COLO668 (cell line): ENCODE measurements at regions not wholly inside any gene's neighbourhood (a gene's known extent, or its start where the extent isn't known, plus 50 kb on each side); places are given as distances from the start of the nearest gene placed in this dataset.
"Not testable (repeated sequence)": the region's sequence is repeated elsewhere in the genome, so short reads cannot be mapped to it uniquely, and the experiment has no call there.

Experiments used
- DNase-seq: peaks from one replicate; lab custom pipeline; 2025; ENCODE audit not compliant: unreplicated experiment; lab: John Stamatoyannopoulos, UW

DNA sequence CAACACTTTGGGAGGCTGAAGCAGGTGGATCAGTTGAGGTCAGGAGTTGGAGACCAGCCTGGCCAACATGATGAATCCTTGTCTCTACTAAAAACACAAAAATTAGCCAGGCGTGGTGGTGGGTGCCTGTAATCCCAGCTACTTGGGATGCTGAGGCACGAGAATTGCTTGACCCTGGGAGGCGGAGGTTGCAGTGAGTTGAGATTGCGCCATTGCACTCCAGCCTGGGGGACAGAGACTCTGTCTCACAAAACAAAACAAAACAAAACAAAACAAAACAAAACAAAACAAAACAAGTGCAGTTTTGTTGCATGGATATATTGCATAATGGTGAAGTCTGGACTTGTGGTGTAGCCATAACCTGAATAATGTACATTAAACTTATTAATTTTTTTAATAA, 133.6 kb upstream of the ZNF217 start:
- not testable (repeated sequence) for DNase-seq

DNA sequence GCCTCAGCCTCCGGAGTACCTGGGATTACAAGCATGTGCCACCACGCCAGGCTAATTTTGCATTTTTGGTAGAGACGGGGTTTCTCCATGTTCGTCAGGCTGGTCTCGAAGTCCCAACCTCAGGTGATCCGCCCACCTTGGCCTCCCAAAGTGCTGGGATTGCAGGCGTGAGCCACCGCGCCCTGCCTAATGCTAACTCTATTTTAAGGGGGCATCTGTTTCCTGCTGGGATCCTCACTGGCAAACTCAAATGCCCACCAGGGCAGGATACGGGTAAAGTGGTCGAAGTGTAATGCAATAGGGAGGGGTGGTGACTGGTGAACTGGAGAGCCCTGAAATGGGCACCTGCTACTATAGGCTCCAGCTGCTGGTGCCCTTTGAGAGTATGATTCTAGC, 131.9 kb upstream of the ZNF217 start:
- no peak for DNase-seq

DNA sequence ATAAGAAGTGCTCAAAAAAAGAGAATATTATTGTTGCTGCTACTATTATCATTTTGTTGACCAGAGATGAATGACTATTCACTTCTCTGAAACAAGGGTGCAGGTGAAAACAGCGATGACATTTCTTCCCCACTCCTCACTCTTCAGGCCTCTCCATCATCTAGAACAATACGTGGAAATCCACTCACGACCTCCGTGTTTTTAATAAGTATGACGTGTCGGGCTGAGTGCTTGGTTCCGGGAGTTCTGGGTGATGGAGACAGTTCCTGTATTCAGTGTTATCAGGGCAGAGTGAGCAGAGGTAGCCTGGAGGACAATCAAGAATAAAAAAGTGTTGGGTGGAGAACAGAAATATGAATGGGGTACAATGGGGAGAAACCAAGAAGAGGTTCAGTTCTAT, 130.0 kb upstream of the ZNF217 start:
- no peak for DNase-seq

DNA sequence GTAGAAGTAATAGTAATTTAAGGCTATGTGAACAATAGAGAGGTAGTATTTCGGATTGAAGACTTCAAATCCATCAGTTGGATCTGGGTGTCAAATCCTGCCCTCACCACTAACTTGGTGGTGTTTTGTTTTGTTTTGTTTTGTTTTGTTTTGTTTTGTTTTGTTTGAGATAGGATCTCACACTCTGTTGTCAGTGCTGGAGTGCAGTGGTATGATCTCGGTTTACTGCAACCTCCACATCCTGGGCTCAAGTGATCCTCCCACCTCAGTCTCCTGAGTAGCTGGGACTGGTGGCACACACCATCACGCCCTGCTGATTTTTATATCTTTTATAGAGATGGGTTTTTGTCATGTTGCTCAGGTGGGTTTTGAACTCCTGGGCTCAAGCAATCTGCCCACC, 129.4 kb upstream of the ZNF217 start:
- DNase-seq, result no peak

DNA sequence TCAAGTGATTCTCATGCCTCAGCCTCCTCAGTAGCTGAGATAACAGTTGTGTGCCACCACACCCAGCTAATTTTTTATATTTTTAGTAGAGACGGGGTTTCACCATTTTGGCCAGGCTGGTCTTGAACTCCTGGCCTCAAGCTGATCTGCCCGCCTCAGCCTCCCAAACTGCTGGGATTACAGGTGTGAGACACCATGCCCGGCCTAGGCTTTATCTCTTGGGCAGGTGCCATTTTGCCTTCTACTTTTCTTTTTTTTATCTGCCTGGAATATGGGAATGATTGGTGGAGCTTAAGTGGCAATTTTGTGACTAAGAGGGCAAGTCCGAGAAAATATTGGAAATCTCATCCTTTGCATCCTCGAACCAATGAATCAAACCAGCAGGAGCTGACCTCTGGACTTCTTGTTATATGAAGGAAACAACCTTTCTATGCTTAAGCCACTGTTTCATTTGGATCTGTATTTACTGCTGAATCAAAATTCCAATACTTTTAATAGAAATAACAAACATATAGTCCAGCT, 128.9 kb upstream of the ZNF217 start:
- no peak for DNase-seq

DNA sequence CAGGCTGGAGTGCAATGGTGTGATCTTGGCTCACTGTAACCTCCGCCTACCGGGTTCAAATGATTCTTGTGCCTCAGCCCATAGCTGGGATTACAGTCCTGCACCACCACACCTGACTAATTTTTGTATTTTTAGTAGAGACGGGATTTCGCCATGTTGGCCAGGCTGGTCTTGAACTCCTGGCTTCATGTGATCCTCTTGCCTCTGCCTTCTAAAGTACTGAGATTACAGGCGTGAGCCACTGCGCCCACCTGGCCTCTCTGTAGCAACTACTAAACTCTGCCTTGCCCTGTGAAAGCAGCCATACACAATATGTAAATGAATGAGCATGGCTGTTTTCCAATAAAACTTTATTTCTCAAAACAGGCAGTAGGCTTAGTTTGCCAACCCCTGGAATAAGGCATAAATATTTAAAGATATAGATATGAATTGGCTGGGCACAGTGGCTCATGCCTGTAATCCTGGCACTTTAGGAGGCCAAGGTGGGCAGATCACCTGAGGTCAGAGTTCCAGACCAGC, 127.9 kb upstream of the ZNF217 start:
- DNase-seq, result not testable (repeated sequence)

DNA sequence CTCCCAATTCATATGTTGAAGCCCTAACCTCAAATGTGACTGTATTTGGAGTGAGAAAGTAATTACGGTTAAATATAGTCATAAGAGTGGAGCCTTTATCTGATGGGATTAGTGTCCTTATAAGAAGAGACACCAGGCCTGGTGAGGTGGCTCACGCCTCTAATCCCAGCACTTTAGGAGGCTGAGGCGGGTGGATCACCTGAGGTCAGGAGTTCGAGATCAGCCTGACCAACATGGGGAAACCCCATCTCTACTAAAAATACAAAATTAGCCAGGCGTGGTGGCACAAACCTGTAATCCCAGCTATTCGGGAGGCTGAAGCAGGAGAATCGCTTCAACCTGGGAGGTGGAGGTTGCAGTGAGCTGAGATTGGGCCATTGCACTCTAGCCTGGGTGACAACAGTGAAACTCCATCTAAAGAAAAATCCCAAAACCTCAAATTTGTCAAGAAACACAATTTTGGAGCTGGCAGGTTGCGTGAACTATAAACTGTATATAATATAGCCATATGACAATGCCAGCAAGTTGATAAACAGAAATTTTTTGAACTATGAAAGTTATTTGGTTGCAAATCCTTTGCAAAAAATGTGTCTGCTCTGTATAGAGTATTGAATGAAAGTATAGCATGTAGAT, 125.6 kb upstream of the ZNF217 start:
- DNase-seq, result not testable (repeated sequence)

DNA sequence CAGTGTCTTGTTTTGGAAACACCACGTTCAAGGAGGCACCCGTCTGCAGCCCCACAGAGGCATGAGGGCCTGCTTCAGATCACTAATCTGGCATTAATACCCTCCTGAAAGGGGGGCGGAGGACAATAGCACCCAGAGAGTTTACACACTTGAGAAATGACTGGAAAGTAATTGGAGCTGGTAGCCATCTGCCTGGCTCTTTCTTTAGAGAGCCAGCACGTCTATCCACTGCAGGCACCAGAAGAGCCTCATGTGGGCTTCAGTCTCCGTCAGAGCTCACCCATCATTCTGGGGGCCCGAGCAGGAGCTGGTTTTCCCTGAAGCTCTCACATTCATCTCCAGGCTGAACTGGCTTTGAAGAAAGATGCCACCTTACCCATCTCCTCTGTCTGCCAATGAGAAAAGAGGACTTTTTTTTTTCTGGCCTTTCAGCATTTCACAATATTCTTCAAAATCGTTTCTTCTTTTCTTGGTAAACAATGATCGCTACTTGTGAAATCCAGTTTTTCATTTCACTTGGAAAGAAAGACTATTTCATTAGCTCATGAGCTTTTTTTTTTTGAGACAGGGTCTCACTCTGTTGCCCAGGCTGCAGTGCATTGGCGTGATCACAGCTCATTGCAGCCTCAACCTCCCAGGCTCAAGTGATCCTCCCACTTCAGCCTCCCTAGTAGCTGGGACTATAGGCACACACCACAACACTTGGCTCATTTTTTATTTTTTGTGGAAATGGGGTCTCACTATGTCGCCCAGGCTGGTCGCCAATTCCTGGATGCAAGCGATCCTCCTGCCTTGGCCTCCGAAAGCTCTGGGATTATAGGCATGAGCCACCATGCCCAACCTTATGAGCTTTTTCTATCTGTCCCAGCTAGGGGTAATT, 124.7 kb upstream of the ZNF217 start:
- no peak for DNase-seq

DNA sequence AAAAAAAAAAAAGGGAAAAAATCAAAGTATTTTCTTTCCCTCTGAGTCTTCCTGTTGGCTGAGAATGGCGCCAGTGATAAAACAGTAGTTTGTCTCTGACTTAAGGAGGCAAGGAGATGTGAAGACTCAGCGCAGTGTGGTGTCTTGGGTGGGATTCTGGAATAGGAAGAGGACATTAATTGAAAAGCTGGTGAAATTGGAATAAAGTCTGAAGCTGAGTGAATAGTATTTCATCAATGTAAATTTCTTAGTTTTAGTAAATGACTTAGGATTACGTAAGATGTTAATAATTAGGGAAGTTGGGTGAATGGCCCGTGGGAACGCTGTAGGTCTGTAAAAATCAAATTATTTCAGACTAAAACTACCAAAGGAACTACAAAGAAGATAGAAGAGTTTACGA, 122.8 kb upstream of the ZNF217 start:
- DNase-seq, result no peak

DNA sequence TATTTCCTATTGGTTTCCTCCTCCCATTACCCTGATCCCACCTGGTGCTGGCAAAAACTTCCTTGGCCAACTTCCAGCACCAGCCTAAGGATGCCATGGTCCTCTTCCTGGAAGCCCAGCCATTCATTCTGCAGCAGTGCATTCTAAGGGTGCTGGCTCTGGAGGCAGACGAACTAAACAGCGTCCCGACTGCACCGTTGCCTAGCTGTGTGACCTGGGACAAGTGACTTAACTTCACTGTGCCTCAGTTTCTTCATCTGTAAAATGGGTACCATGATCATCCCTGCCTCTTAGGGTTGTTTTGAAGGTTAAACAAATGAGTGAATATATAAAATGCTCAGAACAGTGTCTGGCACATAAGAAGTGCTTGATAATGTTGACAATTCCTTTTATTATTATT, 120.9 kb upstream of the ZNF217 start:
- no peak for DNase-seq

DNA sequence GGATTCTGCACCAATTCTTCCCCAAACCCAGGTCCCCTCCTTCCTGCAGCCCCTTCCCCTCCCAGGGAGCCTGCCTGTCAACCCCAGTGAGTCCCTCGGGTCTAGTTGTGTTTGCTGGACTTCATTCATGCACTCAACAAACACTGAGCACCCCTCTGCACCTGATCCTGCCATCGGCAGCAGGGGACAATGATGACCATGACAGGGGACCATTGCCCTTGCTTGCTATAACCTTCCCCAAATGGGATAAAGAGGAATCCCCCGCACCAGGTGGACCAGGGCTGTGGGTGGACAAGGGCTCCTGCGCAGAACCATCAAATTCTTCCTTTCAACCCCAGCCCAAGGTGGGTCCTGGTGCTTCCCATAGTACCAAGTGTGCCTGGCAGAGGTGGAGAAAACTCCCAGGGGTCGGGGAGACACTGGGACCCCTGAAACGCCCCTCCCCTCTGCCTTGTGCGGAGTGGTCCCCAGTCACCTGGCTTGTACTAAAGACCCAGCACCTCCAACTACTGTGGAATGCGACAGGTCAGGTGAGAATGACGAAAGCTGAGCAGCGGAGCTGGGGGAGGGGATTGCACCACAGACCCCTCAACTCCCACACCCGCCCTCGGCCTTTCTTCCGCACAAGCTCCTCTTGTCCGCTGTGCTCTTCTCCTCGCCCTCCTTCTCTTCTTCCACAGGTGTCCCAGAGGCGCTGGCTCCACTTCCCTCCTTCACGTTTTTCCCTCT, 119.9 kb upstream of the ZNF217 start:
- no peak for DNase-seq

DNA sequence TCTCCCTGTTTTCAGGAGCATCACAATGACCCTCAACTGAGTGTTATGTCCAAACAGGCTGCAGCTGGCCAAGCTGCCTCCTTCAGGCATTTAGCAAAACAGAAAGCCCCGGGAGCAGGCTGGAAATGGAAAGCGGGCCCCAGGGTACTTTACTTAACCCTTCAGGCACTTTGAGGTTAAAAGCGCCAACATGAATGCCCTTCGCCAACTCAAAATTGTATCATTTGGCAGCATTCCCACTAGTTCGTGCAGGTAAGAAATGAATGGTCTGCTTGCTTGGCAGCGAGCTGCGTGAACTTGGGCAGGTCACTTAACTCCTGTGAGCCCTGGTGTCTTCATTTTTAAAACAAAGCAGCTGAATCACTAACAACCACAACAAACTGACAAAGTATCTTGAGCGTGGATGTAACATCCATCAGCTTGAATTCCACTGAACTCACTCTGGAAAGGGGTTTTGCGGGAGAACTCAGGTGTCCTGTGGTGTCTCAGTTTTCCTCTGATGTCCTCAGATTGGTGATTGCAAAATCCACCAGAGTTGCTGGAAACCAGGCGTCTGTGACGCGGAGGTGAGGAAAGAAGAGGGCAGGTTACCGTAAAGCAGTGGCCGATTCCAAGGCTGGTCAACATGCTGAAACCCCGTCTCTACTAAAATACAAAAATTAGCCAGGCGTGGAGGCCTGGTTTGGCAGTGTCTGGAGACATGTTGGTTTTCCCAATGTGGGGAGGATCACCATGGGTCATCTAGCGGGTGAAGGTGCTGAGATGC, 118.8 kb upstream of the ZNF217 start:
- DNase-seq, result no peak

DNA sequence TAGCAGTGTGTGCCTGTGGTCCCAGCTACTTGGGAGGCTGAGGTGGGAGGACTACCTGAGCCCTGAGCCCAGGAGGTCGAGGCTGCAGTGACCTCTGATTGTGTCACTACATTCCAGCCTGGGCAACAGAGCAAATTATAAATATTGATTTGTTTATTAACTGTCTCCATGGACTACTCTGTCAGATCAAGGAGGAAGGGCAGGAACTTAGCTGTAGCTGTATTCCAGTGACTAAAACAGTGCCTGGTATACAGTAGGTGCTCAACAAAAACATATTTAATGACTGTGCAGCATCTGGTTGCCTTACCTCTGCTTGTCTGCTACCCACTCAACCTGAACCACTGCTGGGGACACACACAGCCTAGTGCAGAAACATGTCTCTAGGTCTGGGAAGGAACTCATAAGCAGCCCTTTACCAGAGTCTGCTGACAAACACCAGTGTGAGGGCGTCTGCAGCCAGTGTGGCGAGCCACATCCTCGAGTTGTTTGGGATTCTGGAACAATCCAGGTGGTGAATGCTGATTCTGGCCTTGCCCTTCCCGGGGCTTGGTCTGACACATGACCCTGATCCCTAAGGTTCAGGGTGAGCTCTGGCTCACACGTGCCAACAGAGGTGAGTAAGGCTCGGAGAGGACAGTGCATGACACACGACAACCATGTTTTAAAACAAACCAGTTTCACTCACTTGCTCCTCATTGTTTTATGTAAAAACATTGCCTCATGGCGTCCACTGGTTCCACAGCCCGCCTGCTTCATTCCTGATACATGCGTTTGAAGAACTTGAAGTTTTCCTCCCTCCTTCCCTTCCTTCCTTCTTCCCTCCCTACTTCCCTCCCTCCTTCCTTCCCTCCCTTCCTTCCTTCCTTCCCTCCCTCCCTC, 117.9 kb upstream of the ZNF217 start:
- DNase-seq, result no peak

DNA sequence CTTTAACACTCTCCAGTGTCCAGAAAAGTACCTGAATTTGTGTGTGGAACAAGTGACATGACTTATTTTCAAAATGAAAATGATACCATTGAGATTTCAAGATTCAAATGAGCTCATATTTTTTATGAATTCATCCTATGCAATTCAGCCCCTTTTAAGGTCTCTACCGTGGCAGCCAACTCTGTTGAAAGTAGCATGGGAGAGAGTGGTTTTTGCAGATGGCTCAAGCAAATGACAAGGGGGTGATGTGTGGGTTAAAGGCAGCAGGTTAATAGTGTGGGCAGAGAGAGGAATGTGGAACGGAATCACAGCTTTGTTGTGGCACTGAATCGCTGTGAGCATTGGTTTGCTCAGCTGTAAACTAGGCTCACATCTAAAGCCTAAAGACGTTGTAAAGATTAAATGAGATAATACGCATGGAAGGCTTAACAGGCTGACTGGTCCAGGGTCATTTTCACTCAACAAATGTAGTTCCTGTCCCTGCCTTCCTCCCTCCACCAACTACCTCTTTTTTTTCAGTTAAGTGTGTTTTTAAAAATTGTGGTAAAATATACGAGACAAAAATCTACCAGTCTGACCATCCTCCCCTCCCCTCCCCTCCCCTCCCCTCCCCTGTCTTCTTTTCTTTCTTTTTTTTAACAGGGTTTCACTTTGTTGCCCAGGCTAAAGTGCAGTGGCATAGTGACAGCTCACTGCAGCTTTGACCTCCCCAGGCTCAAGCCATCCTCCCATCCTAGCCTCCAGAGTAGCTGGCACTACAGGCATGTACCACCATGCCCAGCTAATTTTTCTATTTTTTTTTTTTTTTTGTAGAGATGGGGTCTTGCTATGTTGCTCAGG, 114.7 kb upstream of the ZNF217 start:
- no peak for DNase-seq

DNA sequence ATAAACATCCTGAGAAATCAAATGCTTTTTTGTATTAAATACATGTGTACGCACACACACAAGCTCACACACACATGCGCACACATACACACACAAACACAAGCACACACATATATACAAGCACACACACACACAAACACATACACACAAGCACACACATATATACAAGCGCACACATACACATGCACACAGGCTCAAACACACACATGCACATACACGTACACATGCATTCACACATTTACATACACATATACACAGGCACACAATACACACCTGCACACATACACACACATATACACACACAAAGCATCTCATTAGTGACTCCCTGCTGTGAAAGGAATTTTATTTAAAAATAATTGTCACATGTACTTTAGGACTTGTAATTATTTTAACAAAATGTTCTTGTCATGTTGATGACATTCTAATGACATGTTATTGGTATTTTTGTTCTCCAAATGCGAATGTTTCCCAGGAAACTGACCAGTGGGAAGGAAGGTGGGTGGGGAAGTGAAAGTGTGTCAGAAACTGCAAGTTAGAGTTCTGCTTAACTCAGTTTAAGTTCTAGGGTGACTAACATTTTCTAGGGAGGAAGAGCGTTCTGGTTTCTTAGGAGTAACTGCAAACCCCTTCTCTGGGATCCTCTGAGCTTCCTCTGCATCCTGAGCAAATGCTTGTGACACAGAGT, 113.9 kb upstream of the ZNF217 start:
- no peak for DNase-seq

DNA sequence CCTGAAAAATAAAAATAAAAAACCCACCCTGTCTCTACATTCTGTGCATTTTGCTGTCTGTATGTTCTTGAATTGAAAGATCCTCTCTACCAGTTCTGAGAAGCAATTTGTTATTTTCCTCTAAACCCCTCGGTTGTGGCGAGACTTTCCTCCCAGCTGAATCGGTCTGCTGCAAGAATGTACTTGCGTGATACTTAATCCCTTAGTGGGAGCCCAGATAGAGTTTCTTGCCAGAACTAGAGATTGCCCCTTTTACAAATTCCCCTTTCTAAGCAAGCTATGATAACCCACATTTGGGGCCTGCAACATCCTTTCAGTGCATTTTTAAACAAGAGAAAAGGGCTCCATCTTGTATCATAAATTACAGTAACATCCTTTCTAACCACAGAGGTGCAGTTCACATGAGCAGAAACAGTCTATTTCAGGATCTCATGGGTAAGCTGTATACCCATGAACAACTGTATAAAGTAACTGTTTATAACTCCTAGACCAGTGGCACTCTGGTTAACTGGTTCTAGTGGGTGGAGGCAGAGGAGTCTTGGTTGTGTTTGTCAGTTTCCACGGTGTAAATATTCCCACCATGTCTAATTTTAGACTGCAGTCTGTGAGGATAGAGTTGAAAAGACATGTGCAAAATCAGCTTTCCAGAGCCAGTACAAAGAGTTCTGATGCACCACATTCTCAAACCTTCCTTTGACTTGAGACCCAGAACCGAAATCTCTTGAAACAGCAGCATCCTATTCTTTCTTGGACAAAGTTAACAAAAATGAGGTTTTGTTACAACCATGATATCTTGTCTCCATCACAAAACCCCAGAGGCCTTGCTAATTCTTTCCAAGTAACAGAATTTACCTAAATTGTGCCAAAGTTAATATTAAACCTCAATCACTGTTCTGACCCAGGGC, 113.1 kb upstream of the ZNF217 start:
- DNase-seq, result no peak

DNA sequence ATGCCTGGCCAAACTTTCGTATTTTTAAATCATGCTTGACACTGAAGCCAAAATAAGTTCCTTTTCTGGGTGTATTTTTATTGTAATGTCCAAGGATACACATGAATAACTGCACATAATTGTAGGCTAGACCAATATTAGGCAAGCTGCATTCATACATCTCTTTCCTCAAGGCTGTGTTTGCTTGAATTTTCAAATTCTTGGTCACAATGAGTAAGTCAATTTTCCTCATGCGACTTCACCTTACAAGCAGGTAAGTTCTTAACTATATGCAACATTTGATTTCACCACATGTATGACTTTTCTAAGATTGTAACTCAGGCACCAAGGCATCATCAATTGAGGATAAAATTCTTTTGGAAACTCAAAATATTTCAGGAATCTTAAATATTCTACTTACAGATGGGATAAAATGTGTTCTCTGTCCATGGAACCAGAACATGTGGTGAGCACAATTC, 112.4 kb upstream of the ZNF217 start:
- no peak for DNase-seq
